Sigmoid colon (tissue), 6 donors: ENCODE measurements at regions not wholly inside any gene's neighbourhood (a gene's known extent, or its start where the extent isn't known, plus 50 kb on each side); places are given as distances from the start of the nearest gene placed in this dataset.
A peak's percentile ranks its signal among the peaks of the same experiment; 100 is the strongest.
"Not testable (repeated sequence)": the region's sequence is repeated elsewhere in the genome, so short reads cannot be mapped to it uniquely, and the experiment has no call there.

ENCODE experiments used
- DNase-seq: peaks from one replicate; pipeline ENCODE4 v3.0.0-alpha.2; 2019
- H3K27ac ChIP-seq, 4 donors: fragments of 200-600 bp; sonication (generic); one replicate each; pipeline ENCODE4 v1.5.1; 2016 to 2019; ENCODE audit warnings: mild to moderate bottlenecking in 1 of 4
- H3K27me3 ChIP-seq, 3 donors: fragments of 200-600 bp; sonication (generic); one replicate each; pipeline ENCODE4 v1.5.1; 2019; ENCODE audit warnings: mild to moderate bottlenecking in 1 of 3
- H3K36me3 ChIP-seq, 4 donors: fragments of 200-600 bp; sonication (generic); one replicate each; pipeline ENCODE4 v1.5.1; 2016 to 2019
- H3K4me1 ChIP-seq, 4 donors: fragments of 200-600 bp; sonication (generic); one replicate each; pipeline ENCODE4 v1.5.1; 2017 to 2019
- H3K4me3 ChIP-seq, 4 donors: fragments of 200-600 bp; sonication (generic); one replicate each; pipeline ENCODE4 v1.5.1; 2017 to 2019; ENCODE audit warnings: mild to moderate bottlenecking in 2 of 4, moderate library complexity in 1 of 4
- H3K9me3 ChIP-seq, 4 donors: fragments of 200-600 bp in 3 of 4; sonication (generic) in 3 of 4; one replicate each; pipeline versions ENCODE4 v1.5.1 to v1.6.1; 2013 to 2019
- CTCF ChIP-seq, 4 experiments: fragments of 450-650 bp in 3 of 4; fragments of 200-600 bp in 1 of 4; IDR thresholded peaks; one replicate each; pipeline ENCODE4 v1.5.1; 2016 to 2019; ENCODE audit warnings: antibody characterized with exemption in 4 of 4, mild to moderate bottlenecking in 3 of 4, moderate library complexity in 2 of 4
- EP300 ChIP-seq, 4 donors: sonication (generic); formaldehyde crosslinking; IDR thresholded peaks; one replicate each; pipeline ENCODE4 v1.6.1; 2017; ENCODE audit warnings: antibody characterized with exemption in 4 of 4
- POLR2A ChIP-seq, 2 donors: fragments of 450-650 bp; IDR thresholded peaks; one replicate each; pipeline ENCODE4 v1.6.1; 2016; ENCODE audit warnings: antibody characterized with exemption in 2 of 2, mild to moderate bottlenecking in 2 of 2, moderate library complexity in 2 of 2
- POLR2AphosphoS5 ChIP-seq, 4 donors: sonication (generic); formaldehyde crosslinking; IDR thresholded peaks; one replicate each; pipeline ENCODE4 v1.6.1; 2017; ENCODE audit warnings: antibody characterized with exemption in 4 of 4
- WGBS, 2 donors: extraction: QIAGEN DNeasy Blood & Tissue Kit; methylation state at CpG; one replicate each; pipeline ENCODE4 v1.1.7; 2013; 5-methylcytosine and 5-hydroxymethylcytosine counted together
- intact Hi-C: fragments of 100-400 bp; cut with DNase I; formaldehyde crosslinking; loops from one replicate; pipeline ENCODE4 v1.15.1; 2023
- donor health status: healthy with polysubstance abuse.
- donor health status: healthy.

GRCh38 chr13:65784088-65784816 is 1445.9 kb downstream of the PCDH9 start:
- Histone ChIP-seq H3K4me1 (no peaks in the 10 kb centered on the region), H3K36me3 (no peaks in the 10 kb centered on the region), H3K27me3 (no peaks in the 10 kb centered on the region), H3K27ac (no peak overlapping the region), H3K4me3 (no peak overlapping the region), H3K9me3 (no peaks in the 10 kb centered on the region)
- intact Hi-C loops: no loop called here
- peak; percentile 55 for DNase-seq
- no peak for TF ChIP-seq POLR2A (IDR thresholded peaks at IDR 0.05)
- no peak for TF ChIP-seq EP300 (IDR thresholded peaks at IDR 0.05)
- TF ChIP-seq POLR2AphosphoS5 (IDR thresholded peaks at IDR 0.05): no peak
- no peak for TF ChIP-seq CTCF (IDR thresholded peaks at IDR 0.05)
- WGBS, 2 donors: 80 to 82% methylated on average over 12 of the region's 12 CpGs

- WGBS, 2 donors: 87 to 94% methylated on average over 6 of the region's 6 CpGs
- no peaks in the 10 kb centered on the region for H3K27me3 ChIP-seq
- no peak for TF ChIP-seq CTCF (IDR thresholded peaks at IDR 0.05)
- TF ChIP-seq POLR2AphosphoS5 (IDR thresholded peaks at IDR 0.05): no peak
- TF ChIP-seq POLR2A (IDR thresholded peaks at IDR 0.05): no peak
- TF ChIP-seq EP300 (IDR thresholded peaks at IDR 0.05): no peak
- H3K9me3 ChIP-seq: no peaks in the 10 kb centered on the region
- no peak overlapping the region for H3K4me3 ChIP-seq
- H3K27ac ChIP-seq: no peak overlapping the region
- no peaks in the 10 kb centered on the region for H3K4me1 ChIP-seq
- no peaks in the 10 kb centered on the region for H3K36me3 ChIP-seq
- DNase-seq: no peak
- intact Hi-C loops: no loop called here
These were observed 1446.8 kb downstream of the PCDH9 start for GRCh38 chr13:65783383-65783782.

GRCh38 chr13:65771704-65772313 is 1458.3 kb downstream of the PCDH9 start:
- H3K36me3 ChIP-seq, DNase-seq, H3K27ac ChIP-seq, H3K9me3 ChIP-seq, H3K27me3 ChIP-seq, intact Hi-C loops, H3K4me1 ChIP-seq, H3K4me3 ChIP-seq: not testable (repeated sequence)
- WGBS, 2 donors: 75 to 76% methylated on average over 6 of the region's 6 CpGs

GRCh38 chr13:65768545-65768944 is 1461.6 kb downstream of the PCDH9 start:
- H3K9me3 ChIP-seq: peaks cover 0 to 4% (median 0%) of the 10 kb centered on the region in 4 donors
- intact Hi-C loops: no loop called here
- DNase-seq: no peak
- H3K27me3 ChIP-seq: no peaks in the 10 kb centered on the region
- no peaks in the 10 kb centered on the region for H3K36me3 ChIP-seq
- H3K4me1 ChIP-seq: no peaks in the 10 kb centered on the region
- H3K27ac ChIP-seq: no peak overlapping the region
- H3K4me3 ChIP-seq: no peak overlapping the region
- TF ChIP-seq POLR2AphosphoS5 (IDR thresholded peaks at IDR 0.05) (no peak), CTCF (IDR thresholded peaks at IDR 0.05) (no peak), EP300 (IDR thresholded peaks at IDR 0.05) (no peak), POLR2A (IDR thresholded peaks at IDR 0.05) (no peak)
- 80 to 81% methylated on average over 6 of the region's 6 CpGs for whole genome bisulfite sequencing, 2 donors

- no peak for TF ChIP-seq CTCF (IDR thresholded peaks at IDR 0.05)
- TF ChIP-seq POLR2A (IDR thresholded peaks at IDR 0.05): no peak
- Histone ChIP-seq H3K27me3 (no peaks in the 10 kb centered on the region), H3K4me1 (no peaks in the 10 kb centered on the region), H3K36me3 (no peaks in the 10 kb centered on the region), H3K4me3 (no peak overlapping the region), H3K9me3 (no peaks in the 10 kb centered on the region), H3K27ac (no peak overlapping the region)
- intact Hi-C loops: no loop called here
- WGBS, 2 donors: 71 to 86% methylated on average over 4 of the region's 4 CpGs
- DNase-seq: no peak
These were observed 1466.3 kb downstream of the PCDH9 start for GRCh38 chr13:65763811-65764210.
